Endodermal cell (in vitro differentiated cells): ENCODE measurements at regions not wholly inside any gene's neighbourhood (a gene's known extent, or its start where the extent isn't known, plus 50 kb on each side); places are given as distances from the start of the nearest gene placed in this dataset.
A peak's percentile ranks its signal among the peaks of the same experiment; 100 is the strongest.

ENCODE experiments used
- DNase-seq: peaks from one replicate; pipeline ENCODE4 v3.0.0-alpha.2; 2017
- H3K27ac ChIP-seq: 2 replicates; pipeline ENCODE4 v1.5.1; 2013; ENCODE audit warnings: mild to moderate bottlenecking, low read depth, low read length, moderate library complexity
- H3K27me3 ChIP-seq: 2 replicates; pipeline ENCODE4 v1.6.1; 2013; ENCODE audit warnings: mild to moderate bottlenecking, low read length, moderate library complexity; ENCODE audit not compliant: insufficient read depth, control insufficient read depth, poor library complexity, severe bottlenecking
- H3K36me3 ChIP-seq: 2 replicates; pipeline ENCODE4 v1.7.0; 2013; ENCODE audit warnings: mild to moderate bottlenecking, low read length, moderate library complexity; ENCODE audit not compliant: control insufficient read depth, insufficient read depth
- H3K4me1 ChIP-seq: one replicate; pipeline ENCODE4 v1.7.0; 2013; ENCODE audit warnings: low read length; ENCODE audit not compliant: control insufficient read depth, insufficient read depth
- H3K4me3 ChIP-seq: 2 replicates; pipeline ENCODE4 v1.5.1; 2013; ENCODE audit warnings: mild to moderate bottlenecking, low read length, moderate library complexity
- H3K9ac ChIP-seq: 2 replicates; pipeline ENCODE4 v1.6.1; 2013; ENCODE audit warnings: mild to moderate bottlenecking, low read length, moderate library complexity; ENCODE audit not compliant: poor library complexity, severe bottlenecking; ENCODE audit errors: extremely low read depth
- H3K9me3 ChIP-seq: 2 replicates; pipeline ENCODE4 v1.6.1; 2013; ENCODE audit warnings: mild to moderate bottlenecking, low read length, moderate library complexity; ENCODE audit not compliant: control insufficient read depth
- H3K27ac Mint-ChIP-seq: 2 replicates; pipeline ENCODE4 v1.8.0; 2020; ENCODE audit warnings: mixed read lengths
- H3K27me3 Mint-ChIP-seq: 2 replicates; pipeline ENCODE4 v1.8.0; 2021; ENCODE audit warnings: mild to moderate bottlenecking, mixed read lengths; ENCODE audit not compliant: insufficient read depth
- H3K36me3 Mint-ChIP-seq: 2 replicates; pipeline ENCODE4 v1.8.0; 2020; ENCODE audit warnings: low read depth, mixed read lengths
- H3K4me1 Mint-ChIP-seq: 2 replicates; pipeline ENCODE4 v1.8.0; 2020; ENCODE audit warnings: mixed read lengths
- H3K4me3 Mint-ChIP-seq: 2 replicates; pipeline ENCODE4 v1.8.0; 2020; ENCODE audit warnings: mild to moderate bottlenecking, moderate library complexity, mixed read lengths
- H3K9me3 Mint-ChIP-seq: 2 replicates; pipeline ENCODE4 v1.8.0; 2020; ENCODE audit warnings: mild to moderate bottlenecking, mixed read lengths
- WGBS, 2 experiments: methylation state at CpG; one replicate each; pipeline versions ENCODE4 v1.1.5 to v1.1.7; 2013; ENCODE audit warnings: missing lambda C conversion rate in 2 of 2, mixed read lengths in 1 of 2; ENCODE audit not compliant: insufficient coverage in 1 of 2, insufficient read length in 1 of 2; 5-methylcytosine and 5-hydroxymethylcytosine counted together
- TF ChIP-seq, protein P1 (sequence below): fragments of 200-600 bp; sonication (generic); conservative IDR thresholded peaks from 2 replicates; pipeline ENCODE4 v1.5.0; 2021; ENCODE audit warnings: antibody characterized with exemption, mild to moderate bottlenecking

- WGBS, 2 experiments: 90 to 92% methylated on average over 5 to 6 of the region's 6 CpGs
- no peak overlapping the region for H3K9ac ChIP-seq
- H3K4me3 ChIP-seq: no peak overlapping the region
- DNase-seq: no peak
- H3K27me3 ChIP-seq: no peaks in the 10 kb centered on the region
- Mint-ChIP-seq H3K4me1 (peaks cover 5% of the 10 kb centered on the region), H3K27me3 (peaks cover 7% of the 10 kb centered on the region), H3K27ac (no peak overlapping the region), H3K4me3 (no peak overlapping the region), H3K9me3 (no peaks in the 10 kb centered on the region), H3K36me3 (no peaks in the 10 kb centered on the region)
- no peak overlapping the region for H3K27ac ChIP-seq
- TF ChIP-seq, protein P1, sequence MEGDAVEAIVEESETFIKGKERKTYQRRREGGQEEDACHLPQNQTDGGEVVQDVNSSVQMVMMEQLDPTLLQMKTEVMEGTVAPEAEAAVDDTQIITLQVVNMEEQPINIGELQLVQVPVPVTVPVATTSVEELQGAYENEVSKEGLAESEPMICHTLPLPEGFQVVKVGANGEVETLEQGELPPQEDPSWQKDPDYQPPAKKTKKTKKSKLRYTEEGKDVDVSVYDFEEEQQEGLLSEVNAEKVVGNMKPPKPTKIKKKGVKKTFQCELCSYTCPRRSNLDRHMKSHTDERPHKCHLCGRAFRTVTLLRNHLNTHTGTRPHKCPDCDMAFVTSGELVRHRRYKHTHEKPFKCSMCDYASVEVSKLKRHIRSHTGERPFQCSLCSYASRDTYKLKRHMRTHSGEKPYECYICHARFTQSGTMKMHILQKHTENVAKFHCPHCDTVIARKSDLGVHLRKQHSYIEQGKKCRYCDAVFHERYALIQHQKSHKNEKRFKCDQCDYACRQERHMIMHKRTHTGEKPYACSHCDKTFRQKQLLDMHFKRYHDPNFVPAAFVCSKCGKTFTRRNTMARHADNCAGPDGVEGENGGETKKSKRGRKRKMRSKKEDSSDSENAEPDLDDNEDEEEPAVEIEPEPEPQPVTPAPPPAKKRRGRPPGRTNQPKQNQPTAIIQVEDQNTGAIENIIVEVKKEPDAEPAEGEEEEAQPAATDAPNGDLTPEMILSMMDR: no peak
- H3K36me3 ChIP-seq: no peaks in the 10 kb centered on the region
- peaks cover 3% of the 10 kb centered on the region for H3K4me1 ChIP-seq
- no peaks in the 10 kb centered on the region for H3K9me3 ChIP-seq
Measured at GRCh38 chr18:54774981-54775665, 53.2 kb upstream of the RAB27B start.

GRCh38 chr18:54775686-54776085 is 52.6 kb upstream of the RAB27B start:
- no peak for DNase-seq
- WGBS, 2 experiments: 95% methylated on average over 3 of the region's 3 CpGs; no CpG with 5 or more reads in 1 of the 2 experiments
- Mint-ChIP-seq H3K36me3 (no peaks in the 10 kb centered on the region), H3K9me3 (no peaks in the 10 kb centered on the region), H3K27me3 (peaks cover 8% of the 10 kb centered on the region), H3K27ac (no peak overlapping the region), H3K4me3 (no peak overlapping the region), H3K4me1 (peaks cover 5% of the 10 kb centered on the region)
- Histone ChIP-seq H3K27ac (no peak overlapping the region), H3K27me3 (no peaks in the 10 kb centered on the region), H3K9ac (no peak overlapping the region), H3K4me1 (peaks cover 3% of the 10 kb centered on the region), H3K4me3 (no peak overlapping the region), H3K36me3 (no peaks in the 10 kb centered on the region), H3K9me3 (no peaks in the 10 kb centered on the region)
- TF ChIP-seq, protein P1: peak; percentile 58

GRCh38 chr18:54776282-54776977 is 51.8 kb upstream of the RAB27B start:
- Histone ChIP-seq H3K9me3 (no peaks in the 10 kb centered on the region), H3K4me3 (no peak overlapping the region), H3K9ac (no peak overlapping the region), H3K27me3 (no peaks in the 10 kb centered on the region), H3K27ac (no peak overlapping the region), H3K36me3 (no peaks in the 10 kb centered on the region), H3K4me1 (peaks cover 3% of the 10 kb centered on the region)
- no peak overlapping the region for H3K27ac Mint-ChIP-seq
- H3K4me1 Mint-ChIP-seq: peaks cover 5% of the 10 kb centered on the region
- H3K4me3 Mint-ChIP-seq: no peak overlapping the region
- DNase-seq: no peak
- WGBS, 2 experiments: 92 to 93% methylated on average over 7 to 8 of the region's 8 CpGs
- H3K27me3 Mint-ChIP-seq: peaks cover 8% of the 10 kb centered on the region
- H3K9me3 Mint-ChIP-seq: no peaks in the 10 kb centered on the region
- TF ChIP-seq, protein P1: no peak
- no peaks in the 10 kb centered on the region for H3K36me3 Mint-ChIP-seq
